Liver (tissue), 3 donors: ENCODE measurements at regions not wholly inside any gene's neighbourhood (a gene's known extent, or its start where the extent isn't known, plus 50 kb on each side); places are given as distances from the start of the nearest gene placed in this dataset.

Source experiments
- ATF3 ChIP-seq: IDR thresholded peaks from 2 replicates; pipeline ENCODE4 v1.6.1; 2016; ENCODE audit warnings: antibody characterized with exemption
- CTCF ChIP-seq: fragments of 150-350 bp; IDR thresholded peaks from 2 replicates; pipeline ENCODE4 v1.5.1; 2017; ENCODE audit warnings: improper control_type of control experiment, low read depth, low read length; ENCODE audit not compliant: missing input control
- GABPA ChIP-seq, 2 donors: IDR thresholded peaks in 1 of 2; conservative IDR thresholded peaks in 1 of 2; 2 replicates each; pipeline ENCODE4 v1.6.1; 2016; ENCODE audit warnings: antibody characterized with exemption in 2 of 2, mild to moderate bottlenecking in 1 of 2, moderate library complexity in 1 of 2
- MAX ChIP-seq: IDR thresholded peaks from 2 replicates; pipeline ENCODE4 v1.6.1; 2016; ENCODE audit warnings: antibody characterized with exemption
- RAD21 ChIP-seq, 2 donors: IDR thresholded peaks; 2 replicates each; pipeline ENCODE4 v1.6.1; 2016; ENCODE audit warnings: antibody characterized with exemption in 2 of 2, mild to moderate bottlenecking in 2 of 2
- REST ChIP-seq: IDR thresholded peaks from 2 replicates; pipeline ENCODE4 v1.6.1; 2016; ENCODE audit warnings: antibody characterized with exemption, mild to moderate bottlenecking
- RXRA ChIP-seq, 2 donors: IDR thresholded peaks; 2 replicates each; pipeline ENCODE4 v1.6.1; 2017 to 2018; ENCODE audit warnings: antibody characterized with exemption in 2 of 2, mild to moderate bottlenecking in 1 of 2
- donor health status: healthy.
- donor health status: healthy.

GRCh38 chr4:100913685-100914084 is 395.9 kb upstream of the EMCN start:
- TF ChIP-seq MAX (no peak), CTCF (no peak), RAD21 (IDR thresholded peaks at IDR 0.05) (no peak), RXRA (IDR thresholded peaks at IDR 0.05) (no peak), ATF3 (no peak), REST (no peak), GABPA (IDR thresholded peaks at IDR 0.05 in 1 of 2, conservative IDR thresholded peaks at IDR 0.05 in 1 of 2) (no peak)
